ENCODE measurements at regions not wholly inside any gene's neighbourhood (a gene's known extent, or its start where the extent isn't known, plus 50 kb on each side); places are given as distances from the start of the nearest gene placed in this dataset.

- POLR2A ChIA-PET: no interaction called here
- 55% methylated on average over 6 of the region's 10 CpGs for WGBS (ENCODE audit: insufficient coverage)
- Histone ChIP-seq H3K36me3 (ENCODE audit: control insufficient read depth in 4 of 4, insufficient read depth in 4 of 4, low read length in 3 of 4) (no peaks in the 10 kb centered on the region), H3K4me1 (ENCODE audit: control extremely low read depth in 1 of 4, control insufficient read depth in 4 of 4, insufficient read depth in 4 of 4, low read length in 3 of 4) (no peaks in the 10 kb centered on the region), H3K9me3 (ENCODE audit: control extremely low read depth in 1 of 5, control insufficient read depth in 4 of 5, insufficient read depth in 2 of 5, low read depth in 1 of 5, low read length in 4 of 5) (peaks cover 0 to 3% (median 0%) of the 10 kb centered on the region in 5 experiments), H3K4me3 (ENCODE audit: control insufficient read depth in 1 of 7, extremely low read depth in 1 of 7, insufficient read depth in 4 of 7, low read depth in 2 of 7, low read length in 6 of 7) (no peak overlapping the region), H3K27me3 (replicated peaks in 2 of 5; ENCODE audit: control insufficient read depth in 4 of 5, insufficient read depth in 5 of 5, low read length in 4 of 5) (peaks cover 0 to 56% (median 13%) of the 10 kb centered on the region in 5 experiments), H3K27ac (ENCODE audit: insufficient read depth in 1 of 2, low read depth in 1 of 2, low read length in 2 of 2, poor library complexity in 1 of 2, severe bottlenecking in 2 of 2) (no peak overlapping the region)
- CTCF ChIA-PET: no interaction called here
- DNase-seq: no peak
These were observed 61.7 kb upstream of the IRX4 start for GRCh38 chr5:1944408-1944807.

GRCh38 chr5:1943481-1943880, 60.8 kb upstream of the IRX4 start:
- ChIA-PET CTCF (no interaction called here), POLR2A (no interaction called here)
- DNase-seq: no peak
- no peak overlapping the region for H3K27ac ChIP-seq (ENCODE audit: insufficient read depth in 1 of 2, low read depth in 1 of 2, low read length in 2 of 2, poor library complexity in 1 of 2, severe bottlenecking in 2 of 2)
- no peaks in the 10 kb centered on the region for H3K4me1 ChIP-seq (ENCODE audit: control extremely low read depth in 1 of 4, control insufficient read depth in 4 of 4, insufficient read depth in 4 of 4, low read length in 3 of 4)
- peaks cover 0 to 3% (median 0%) of the 10 kb centered on the region in 5 experiments for H3K9me3 ChIP-seq (ENCODE audit: control extremely low read depth in 1 of 5, control insufficient read depth in 4 of 5, insufficient read depth in 2 of 5, low read depth in 1 of 5, low read length in 4 of 5)
- 95% methylated on average over 11 of the region's 11 CpGs for whole genome bisulfite sequencing (ENCODE audit: insufficient coverage)
- H3K36me3 ChIP-seq (ENCODE audit: control insufficient read depth in 4 of 4, insufficient read depth in 4 of 4, low read length in 3 of 4): no peaks in the 10 kb centered on the region
- peaks cover 0 to 52% (median 15%) of the 10 kb centered on the region in 5 experiments for H3K27me3 ChIP-seq (replicated peaks in 2 of 5; ENCODE audit: control insufficient read depth in 4 of 5, insufficient read depth in 5 of 5, low read length in 4 of 5)
- H3K4me3 ChIP-seq (ENCODE audit: control insufficient read depth in 1 of 7, extremely low read depth in 1 of 7, insufficient read depth in 4 of 7, low read depth in 2 of 7, low read length in 6 of 7): no peak overlapping the region

DNA sequence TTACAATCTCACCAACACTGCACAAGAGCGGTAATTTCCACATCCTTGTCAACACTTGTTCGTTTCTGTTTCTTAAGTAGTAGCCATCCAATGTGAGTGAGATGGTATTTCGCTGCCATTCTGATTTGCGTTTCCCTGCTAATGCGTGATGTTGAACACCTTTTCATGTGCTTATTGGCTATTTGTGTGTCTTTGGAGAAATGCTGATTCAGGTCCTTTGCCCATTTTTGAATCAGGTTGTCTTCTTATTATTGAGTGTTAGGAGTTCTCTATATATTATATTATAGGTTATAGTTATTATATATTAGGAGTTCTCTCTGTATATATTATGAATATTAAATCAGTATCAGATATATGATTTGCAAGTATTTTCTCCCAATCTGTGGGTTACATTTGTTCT, 59.9 kb upstream of the IRX4 start:
- Histone ChIP-seq H3K4me1 (ENCODE audit: control extremely low read depth in 1 of 4, control insufficient read depth in 4 of 4, insufficient read depth in 4 of 4, low read length in 3 of 4) (no peaks in the 10 kb centered on the region), H3K4me3 (ENCODE audit: control insufficient read depth in 1 of 7, extremely low read depth in 1 of 7, insufficient read depth in 4 of 7, low read depth in 2 of 7, low read length in 6 of 7) (no peak overlapping the region), H3K27ac (ENCODE audit: insufficient read depth in 1 of 2, low read depth in 1 of 2, low read length in 2 of 2, poor library complexity in 1 of 2, severe bottlenecking in 2 of 2) (no peak overlapping the region), H3K27me3 (replicated peaks in 2 of 5; ENCODE audit: control insufficient read depth in 4 of 5, insufficient read depth in 5 of 5, low read length in 4 of 5) (peaks cover 0 to 54% (median 15%) of the 10 kb centered on the region in 5 experiments), H3K9me3 (ENCODE audit: control extremely low read depth in 1 of 5, control insufficient read depth in 4 of 5, insufficient read depth in 2 of 5, low read depth in 1 of 5, low read length in 4 of 5) (peaks cover 0 to 6% (median 0%) of the 10 kb centered on the region in 5 experiments), H3K36me3 (ENCODE audit: control insufficient read depth in 4 of 4, insufficient read depth in 4 of 4, low read length in 3 of 4) (no peaks in the 10 kb centered on the region)
- WGBS (ENCODE audit: insufficient coverage): 93% methylated on average over 5 of the region's 5 CpGs
- DNase-seq: no peak
- ChIA-PET CTCF (no interaction called here), POLR2A (no interaction called here)

DNA sequence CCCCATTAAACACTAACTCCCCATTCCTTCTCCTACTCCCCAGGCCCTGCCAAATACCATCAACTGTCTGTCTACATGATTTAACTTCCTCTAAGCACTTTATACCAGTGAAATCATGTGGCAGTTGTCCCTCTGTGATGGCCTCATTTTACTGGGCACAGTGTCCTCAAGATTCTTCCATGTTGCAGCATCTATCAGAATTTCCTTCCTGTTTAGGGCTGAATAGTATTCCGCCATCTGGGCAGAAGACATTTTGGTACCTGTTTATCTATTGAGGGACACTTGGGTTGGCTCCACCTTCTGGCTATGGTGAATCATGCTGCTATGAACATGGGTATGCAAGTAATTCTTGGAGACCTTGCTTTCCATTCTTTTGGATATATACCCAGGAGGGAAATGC, 59.4 kb upstream of the IRX4 start:
- Histone ChIP-seq H3K4me3 (ENCODE audit: control insufficient read depth in 1 of 7, extremely low read depth in 1 of 7, insufficient read depth in 4 of 7, low read depth in 2 of 7, low read length in 6 of 7) (no peak overlapping the region), H3K4me1 (ENCODE audit: control extremely low read depth in 1 of 4, control insufficient read depth in 4 of 4, insufficient read depth in 4 of 4, low read length in 3 of 4) (no peaks in the 10 kb centered on the region), H3K36me3 (ENCODE audit: control insufficient read depth in 4 of 4, insufficient read depth in 4 of 4, low read length in 3 of 4) (no peaks in the 10 kb centered on the region), H3K27me3 (replicated peaks in 2 of 5; ENCODE audit: control insufficient read depth in 4 of 5, insufficient read depth in 5 of 5, low read length in 4 of 5) (peaks cover 0 to 49% (median 15%) of the 10 kb centered on the region in 5 experiments), H3K9me3 (ENCODE audit: control extremely low read depth in 1 of 5, control insufficient read depth in 4 of 5, insufficient read depth in 2 of 5, low read depth in 1 of 5, low read length in 4 of 5) (peaks cover 0 to 6% (median 3%) of the 10 kb centered on the region in 5 experiments), H3K27ac (ENCODE audit: insufficient read depth in 1 of 2, low read depth in 1 of 2, low read length in 2 of 2, poor library complexity in 1 of 2, severe bottlenecking in 2 of 2) (no peak overlapping the region)
- ChIA-PET CTCF (no interaction called here), POLR2A (no interaction called here)
- no CpG with 5 or more reads among the region's 1 CpG for WGBS (ENCODE audit: insufficient coverage)
- DNase-seq: no peak

DNA sequence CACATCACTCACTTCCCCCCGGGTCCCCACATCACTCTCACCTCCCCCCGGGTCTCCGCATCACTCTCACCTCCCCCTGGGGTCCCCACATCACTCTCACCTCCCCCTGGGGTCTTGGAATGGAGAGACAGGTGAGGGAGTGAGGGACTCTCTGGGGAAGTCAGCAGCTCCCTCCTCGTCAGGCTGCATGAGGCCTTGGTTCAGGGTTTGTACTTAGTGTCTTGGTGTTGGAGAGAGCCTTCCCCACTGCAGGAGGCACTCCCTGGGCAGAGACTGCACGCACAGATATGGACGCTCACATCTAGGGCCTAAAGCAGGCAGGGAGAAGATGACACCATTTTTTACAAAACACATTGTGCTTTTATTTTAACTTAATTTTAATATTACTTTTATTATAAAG, 56.5 kb upstream of the IRX4 start:
- no peak for DNase-seq
- no peak overlapping the region for H3K27ac ChIP-seq (ENCODE audit: insufficient read depth in 1 of 2, low read depth in 1 of 2, low read length in 2 of 2, poor library complexity in 1 of 2, severe bottlenecking in 2 of 2)
- ChIA-PET POLR2A (interaction anchor here (0.7 kb wide), 1 partner anchor 371 kb away, joined by 3 read pairs; no protein-coding TSS in a partner anchor), CTCF (no interaction called here)
- H3K36me3 ChIP-seq (ENCODE audit: control insufficient read depth in 4 of 4, insufficient read depth in 4 of 4, low read length in 3 of 4): no peaks in the 10 kb centered on the region
- no peak overlapping the region for H3K4me3 ChIP-seq (ENCODE audit: control insufficient read depth in 1 of 7, extremely low read depth in 1 of 7, insufficient read depth in 4 of 7, low read depth in 2 of 7, low read length in 6 of 7)
- peaks cover 0 to 9% (median 5%) of the 10 kb centered on the region in 5 experiments for H3K9me3 ChIP-seq (ENCODE audit: control extremely low read depth in 1 of 5, control insufficient read depth in 4 of 5, insufficient read depth in 2 of 5, low read depth in 1 of 5, low read length in 4 of 5)
- peaks cover 0 to 22% (median 18%) of the 10 kb centered on the region in 5 experiments for H3K27me3 ChIP-seq (replicated peaks in 2 of 5; ENCODE audit: control insufficient read depth in 4 of 5, insufficient read depth in 5 of 5, low read length in 4 of 5)
- peaks cover 0 to 5% (median 0%) of the 10 kb centered on the region in 4 experiments for H3K4me1 ChIP-seq (ENCODE audit: control extremely low read depth in 1 of 4, control insufficient read depth in 4 of 4, insufficient read depth in 4 of 4, low read length in 3 of 4)
- WGBS (ENCODE audit: insufficient coverage): no CpG with 5 or more reads among the region's 6 CpGs

GRCh38 chr5:1938310-1939000, 55.7 kb upstream of the IRX4 start:
- H3K4me3 ChIP-seq (ENCODE audit: control insufficient read depth in 1 of 7, extremely low read depth in 1 of 7, insufficient read depth in 4 of 7, low read depth in 2 of 7, low read length in 6 of 7): no peak overlapping the region
- H3K4me1 ChIP-seq (ENCODE audit: control extremely low read depth in 1 of 4, control insufficient read depth in 4 of 4, insufficient read depth in 4 of 4, low read length in 3 of 4): peaks cover 0 to 5% (median 0%) of the 10 kb centered on the region in 4 experiments
- CTCF ChIA-PET: no interaction called here
- no peaks in the 10 kb centered on the region for H3K36me3 ChIP-seq (ENCODE audit: control insufficient read depth in 4 of 4, insufficient read depth in 4 of 4, low read length in 3 of 4)
- DNase-seq: no peak
- POLR2A ChIA-PET: interaction anchor here (0.7 kb wide), 1 partner anchor 371 kb away, joined by 3 read pairs; no protein-coding TSS in a partner anchor
- H3K9me3 ChIP-seq (ENCODE audit: control extremely low read depth in 1 of 5, control insufficient read depth in 4 of 5, insufficient read depth in 2 of 5, low read depth in 1 of 5, low read length in 4 of 5): peaks cover 0 to 9% (median 5%) of the 10 kb centered on the region in 5 experiments
- no peak overlapping the region for H3K27ac ChIP-seq (ENCODE audit: insufficient read depth in 1 of 2, low read depth in 1 of 2, low read length in 2 of 2, poor library complexity in 1 of 2, severe bottlenecking in 2 of 2)
- peaks cover 0 to 20% (median 18%) of the 10 kb centered on the region in 5 experiments for H3K27me3 ChIP-seq (replicated peaks in 2 of 5; ENCODE audit: control insufficient read depth in 4 of 5, insufficient read depth in 5 of 5, low read length in 4 of 5)
- WGBS (ENCODE audit: insufficient coverage): 87% methylated on average over 16 of the region's 17 CpGs

GRCh38 chr5:1937590-1937989, 54.9 kb upstream of the IRX4 start:
- Histone ChIP-seq H3K27ac (ENCODE audit: insufficient read depth in 1 of 2, low read depth in 1 of 2, low read length in 2 of 2, poor library complexity in 1 of 2, severe bottlenecking in 2 of 2) (no peak overlapping the region), H3K4me1 (ENCODE audit: control extremely low read depth in 1 of 4, control insufficient read depth in 4 of 4, insufficient read depth in 4 of 4, low read length in 3 of 4) (peaks cover 0 to 5% (median 0%) of the 10 kb centered on the region in 4 experiments), H3K4me3 (ENCODE audit: control insufficient read depth in 1 of 7, extremely low read depth in 1 of 7, insufficient read depth in 4 of 7, low read depth in 2 of 7, low read length in 6 of 7) (no peak overlapping the region), H3K27me3 (replicated peaks in 2 of 5; ENCODE audit: control insufficient read depth in 4 of 5, insufficient read depth in 5 of 5, low read length in 4 of 5) (peaks cover under 1 to 23% (median 19%) of the 10 kb centered on the region in 5 experiments), H3K9me3 (ENCODE audit: control extremely low read depth in 1 of 5, control insufficient read depth in 4 of 5, insufficient read depth in 2 of 5, low read depth in 1 of 5, low read length in 4 of 5) (peaks cover 0 to 9% (median 5%) of the 10 kb centered on the region in 5 experiments), H3K36me3 (ENCODE audit: control insufficient read depth in 4 of 4, insufficient read depth in 4 of 4, low read length in 3 of 4) (no peaks in the 10 kb centered on the region)
- 86% methylated on average over 12 of the region's 12 CpGs for WGBS (ENCODE audit: insufficient coverage)
- CTCF ChIA-PET: no interaction called here
- no peak for DNase-seq
- POLR2A ChIA-PET: no interaction called here
